Activated CD4-positive, alpha-beta T cell treated with anti-CD3 and anti-CD28 coated beads, Interleukin-2, amount 50 U/mL, for 48 hours (primary cell): ENCODE measurements at regions not wholly inside any gene's neighbourhood (a gene's known extent, or its start where the extent isn't known, plus 50 kb on each side); places are given as distances from the start of the nearest gene placed in this dataset.

Experiments
- DNase-seq, 2 experiments: peaks; one replicate each; pipeline ENCODE4 v3.0.0-alpha.2; 2020

GRCh38 chr2:12661489-12661888 is 55.2 kb upstream of the TRIB2 start:
- DNase-seq: no peak

DNA sequence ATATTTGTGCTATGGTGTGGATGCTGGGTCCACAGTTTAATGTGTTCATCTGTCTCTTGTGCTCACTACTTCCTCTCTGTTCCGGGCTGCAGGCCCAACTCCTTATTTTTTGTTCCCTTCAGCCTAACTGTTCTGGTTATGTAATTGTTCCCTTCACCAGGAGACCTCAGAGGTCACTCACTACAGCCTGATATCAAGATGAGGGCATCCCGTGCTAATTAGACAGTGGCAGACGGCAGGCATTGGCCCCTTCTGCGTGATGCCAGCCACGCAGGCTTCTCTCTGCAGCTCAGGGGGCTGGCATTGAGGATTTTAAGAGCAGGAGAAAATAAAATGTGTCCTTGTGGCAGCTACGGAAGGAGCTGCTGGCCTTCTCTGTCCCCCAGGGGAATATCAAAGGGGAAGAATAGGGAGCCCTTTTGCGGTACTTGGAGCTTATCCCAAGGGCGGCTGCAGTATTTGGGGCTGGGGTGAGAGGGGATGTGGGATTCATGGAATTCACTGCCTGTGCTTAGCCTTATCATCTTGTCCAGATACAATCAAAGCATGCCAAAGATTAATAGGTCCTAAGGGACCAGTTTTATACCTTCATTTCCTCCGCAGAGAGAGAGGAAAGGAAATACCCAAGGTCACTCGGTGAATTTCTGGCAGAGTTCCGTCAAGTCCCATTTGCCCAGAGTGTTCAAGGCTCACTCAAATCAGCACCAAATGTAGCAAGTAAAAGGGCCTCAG is 53.3 kb upstream of the TRIB2 start:
- DNase-seq: no peak

GRCh38 chr2:12665334-12665733 is 51.4 kb upstream of the TRIB2 start:
- no peak for DNase-seq

- no peak for DNase-seq
Observed at GRCh38 chr2:12666445-12666844, 50.3 kb upstream of the TRIB2 start.
